Trophoblast cell (in vitro differentiated cells and primary cell): ENCODE measurements at regions not wholly inside any gene's neighbourhood (a gene's known extent, or its start where the extent isn't known, plus 50 kb on each side); places are given as distances from the start of the nearest gene placed in this dataset.

Experiments used
- DNase-seq, 2 donors: peaks; one replicate each; pipeline ENCODE4 v3.0.0-alpha.2; 2016
- H2AFZ ChIP-seq: 2 replicates; pipeline ENCODE4 v1.6.1; 2013; ENCODE audit warnings: low read length, moderate library complexity, mild to moderate bottlenecking; ENCODE audit not compliant: insufficient read depth, poor library complexity
- H2AK5ac ChIP-seq: 2 replicates; pipeline ENCODE4 v1.6.1; 2013; ENCODE audit warnings: mild to moderate bottlenecking, low read length
- H2BK120ac ChIP-seq: 2 replicates; pipeline ENCODE4 v1.6.1; 2013; ENCODE audit warnings: low read length, mild to moderate bottlenecking, moderate library complexity; ENCODE audit not compliant: insufficient read depth, poor library complexity
- H2BK12ac ChIP-seq: 2 replicates; pipeline ENCODE4 v1.6.1; 2013; ENCODE audit warnings: mild to moderate bottlenecking, low read length, moderate library complexity
- H2BK5ac ChIP-seq: 2 replicates; pipeline ENCODE4 v1.6.1; 2013; ENCODE audit warnings: low read length, low read depth, moderate library complexity, mild to moderate bottlenecking; ENCODE audit not compliant: poor library complexity
- H3K14ac ChIP-seq: 2 replicates; pipeline ENCODE4 v1.6.1; 2013; ENCODE audit warnings: mild to moderate bottlenecking, low read length
- H3K18ac ChIP-seq: 2 replicates; pipeline ENCODE4 v1.6.1; 2013; ENCODE audit warnings: mild to moderate bottlenecking, low read length
- H3K23ac ChIP-seq: 2 replicates; pipeline ENCODE4 v1.6.1; 2013; ENCODE audit warnings: low read length
- H3K27ac ChIP-seq: 2 replicates; pipeline ENCODE4 v1.5.1; 2013; ENCODE audit warnings: low read depth, mild to moderate bottlenecking, inconsistent platforms, low read length, moderate library complexity
- H3K27me3 ChIP-seq: 2 replicates; pipeline ENCODE4 v1.6.1; 2013; ENCODE audit warnings: inconsistent platforms, mild to moderate bottlenecking, low read length, moderate library complexity; ENCODE audit not compliant: insufficient read depth
- H3K36me3 ChIP-seq, 2 experiments: 1 replicate in 1 of 2; 2 replicates in 1 of 2; pipeline ENCODE4 v1.6.1; 2013; ENCODE audit warnings: low read length in 2 of 2, mild to moderate bottlenecking in 2 of 2, moderate library complexity in 1 of 2; ENCODE audit not compliant: insufficient read depth in 2 of 2, control insufficient read depth in 1 of 2
- H3K4ac ChIP-seq: 2 replicates; pipeline ENCODE4 v1.6.1; 2013; ENCODE audit warnings: low read depth, mild to moderate bottlenecking, low read length, moderate library complexity
- H3K4me1 ChIP-seq, 2 experiments: 1 replicate in 1 of 2; 2 replicates in 1 of 2; pipeline ENCODE4 v1.6.1; 2013; ENCODE audit warnings: low read length in 2 of 2, mild to moderate bottlenecking in 2 of 2, moderate library complexity in 1 of 2; ENCODE audit not compliant: insufficient read depth in 2 of 2, control insufficient read depth in 1 of 2
- H3K4me2 ChIP-seq: 2 replicates; pipeline ENCODE4 v1.6.1; 2013; ENCODE audit warnings: inconsistent platforms, mild to moderate bottlenecking, low read length, moderate library complexity
- H3K4me3 ChIP-seq: 2 replicates; pipeline ENCODE4 v1.5.1; 2013; ENCODE audit warnings: mild to moderate bottlenecking, low read depth, low read length, inconsistent platforms
- H3K79me1 ChIP-seq: one replicate; pipeline ENCODE4 v1.6.1; 2013; ENCODE audit warnings: low read length
- H3K79me2 ChIP-seq: 2 replicates; pipeline ENCODE4 v1.6.1; 2013; ENCODE audit warnings: low read length, mild to moderate bottlenecking; ENCODE audit not compliant: control insufficient read depth, insufficient read depth, poor library complexity
- H3K9ac ChIP-seq: 2 replicates; pipeline ENCODE4 v1.6.1; 2013; ENCODE audit warnings: mild to moderate bottlenecking, low read length
- H3K9me3 ChIP-seq: 2 replicates; pipeline ENCODE4 v1.6.1; 2013; ENCODE audit warnings: low read depth, mild to moderate bottlenecking, control low read depth, inconsistent platforms, low read length; ENCODE audit not compliant: insufficient read depth
- H4K12ac ChIP-seq: 2 replicates; pipeline ENCODE4 v1.6.1; 2013; ENCODE audit warnings: low read depth, mild to moderate bottlenecking, low read length, moderate library complexity
- H4K8ac ChIP-seq: 2 replicates; pipeline ENCODE4 v1.6.1; 2013; ENCODE audit warnings: low read depth, mild to moderate bottlenecking, low read length, moderate library complexity
- H4K91ac ChIP-seq: one replicate; pipeline ENCODE4 v1.6.1; 2013; ENCODE audit warnings: low read depth, mild to moderate bottlenecking, low read length, moderate library complexity
- WGBS: extraction: QIAGEN DNeasy Blood & Tissue Kit; methylation state at CpG from one replicate; pipeline ENCODE4 v1.1.7; 2013; ENCODE audit warnings: missing lambda C conversion rate; ENCODE audit not compliant: insufficient read length, insufficient coverage; ENCODE audit errors: extremely low coverage; 5-methylcytosine and 5-hydroxymethylcytosine counted together

DNA sequence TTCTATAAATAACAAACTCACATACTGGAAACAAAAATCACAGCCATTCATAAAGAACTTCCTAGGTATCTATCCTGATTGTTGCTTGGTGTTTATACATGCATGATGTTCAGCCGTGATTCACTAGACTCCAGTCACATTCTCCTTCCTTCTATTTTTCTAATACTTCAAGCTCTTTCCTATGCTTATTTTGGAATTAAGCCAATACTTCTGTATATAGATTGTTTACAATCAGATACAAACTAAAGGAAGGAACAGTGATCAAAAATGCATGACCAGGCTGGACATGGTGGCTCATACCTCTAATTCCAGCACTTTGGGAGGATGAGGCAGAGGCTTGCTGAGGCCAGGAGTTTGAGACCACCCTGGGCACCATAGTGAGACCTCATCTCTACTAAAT, 377.5 kb upstream of the IRAK1BP1 start:
- no peak overlapping the region for H4K12ac ChIP-seq
- H3K36me3 ChIP-seq, result no peaks in the 10 kb centered on the region
- H4K8ac ChIP-seq, result no peak overlapping the region
- H3K9ac ChIP-seq, result no peak overlapping the region
- no peak overlapping the region for H3K27ac ChIP-seq
- no peak overlapping the region for H3K18ac ChIP-seq
- no CpG with 5 or more reads among the region's 1 CpG for WGBS
- no peaks in the 10 kb centered on the region for H3K79me1 ChIP-seq
- no peak overlapping the region for H2BK120ac ChIP-seq
- no peak overlapping the region for H2AFZ ChIP-seq
- no peak overlapping the region for H3K14ac ChIP-seq
- H3K4me2 ChIP-seq, result no peak overlapping the region
- no peak overlapping the region for H3K4ac ChIP-seq
- H3K23ac ChIP-seq, result no peak overlapping the region
- H2BK5ac ChIP-seq, result no peak overlapping the region
- H3K9me3 ChIP-seq, result no peaks in the 10 kb centered on the region
- H3K79me2 ChIP-seq, result no peaks in the 10 kb centered on the region
- H3K4me1 ChIP-seq, result no peaks in the 10 kb centered on the region
- no peak overlapping the region for H2BK12ac ChIP-seq
- DNase-seq, result no peak
- H3K4me3 ChIP-seq, result no peak overlapping the region
- no peaks in the 10 kb centered on the region for H3K27me3 ChIP-seq
- no peak overlapping the region for H2AK5ac ChIP-seq
- no peak overlapping the region for H4K91ac ChIP-seq

DNA sequence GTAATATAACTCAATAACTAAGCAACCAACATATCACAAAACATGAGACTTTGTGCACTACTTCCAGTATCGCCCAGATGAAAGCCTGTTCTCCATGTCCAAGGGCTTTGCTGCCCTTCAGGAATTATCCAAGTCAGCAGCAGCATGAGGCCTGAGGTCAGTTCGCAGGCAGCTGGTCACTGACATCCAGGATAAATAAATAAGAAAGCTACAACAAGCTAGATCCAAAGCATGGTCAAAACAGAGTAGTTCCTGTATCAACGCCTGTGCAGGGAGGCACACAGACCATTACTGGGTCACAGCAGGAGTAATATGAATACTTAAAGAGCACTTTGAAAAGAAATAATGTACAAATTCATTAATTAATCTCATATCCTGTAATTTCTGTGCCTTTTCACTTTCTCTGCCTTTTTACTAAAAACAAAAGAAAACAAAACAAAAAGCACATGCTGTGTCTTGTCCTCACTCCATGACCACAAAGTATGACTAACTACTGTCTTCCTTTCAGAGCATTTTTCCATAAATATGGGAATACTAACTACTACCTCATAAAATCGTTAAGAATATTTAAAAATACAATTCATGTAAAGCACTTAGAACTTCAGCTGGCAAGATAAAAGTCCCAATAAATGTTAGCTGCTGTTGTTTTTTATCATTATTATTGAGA, 374.9 kb upstream of the IRAK1BP1 start:
- Histone ChIP-seq H4K91ac (no peak overlapping the region), H3K27ac (no peak overlapping the region), H3K4me1 (no peaks in the 10 kb centered on the region), H3K4ac (no peak overlapping the region), H3K4me3 (no peak overlapping the region), H3K23ac (no peak overlapping the region), H2BK5ac (no peak overlapping the region), H3K79me2 (no peaks in the 10 kb centered on the region), H2AK5ac (no peak overlapping the region), H3K4me2 (no peak overlapping the region), H3K36me3 (no peaks in the 10 kb centered on the region), H3K9ac (no peak overlapping the region), H4K8ac (no peak overlapping the region), H3K14ac (no peak overlapping the region), H4K12ac (no peak overlapping the region), H3K27me3 (no peaks in the 10 kb centered on the region), H3K79me1 (no peaks in the 10 kb centered on the region), H3K18ac (no peak overlapping the region), H2BK12ac (no peak overlapping the region), H2AFZ (no peak overlapping the region), H3K9me3 (no peaks in the 10 kb centered on the region), H2BK120ac (no peak overlapping the region)
- WGBS, result no CpG with 5 or more reads among the region's 4 CpGs
- no peak for DNase-seq

DNA sequence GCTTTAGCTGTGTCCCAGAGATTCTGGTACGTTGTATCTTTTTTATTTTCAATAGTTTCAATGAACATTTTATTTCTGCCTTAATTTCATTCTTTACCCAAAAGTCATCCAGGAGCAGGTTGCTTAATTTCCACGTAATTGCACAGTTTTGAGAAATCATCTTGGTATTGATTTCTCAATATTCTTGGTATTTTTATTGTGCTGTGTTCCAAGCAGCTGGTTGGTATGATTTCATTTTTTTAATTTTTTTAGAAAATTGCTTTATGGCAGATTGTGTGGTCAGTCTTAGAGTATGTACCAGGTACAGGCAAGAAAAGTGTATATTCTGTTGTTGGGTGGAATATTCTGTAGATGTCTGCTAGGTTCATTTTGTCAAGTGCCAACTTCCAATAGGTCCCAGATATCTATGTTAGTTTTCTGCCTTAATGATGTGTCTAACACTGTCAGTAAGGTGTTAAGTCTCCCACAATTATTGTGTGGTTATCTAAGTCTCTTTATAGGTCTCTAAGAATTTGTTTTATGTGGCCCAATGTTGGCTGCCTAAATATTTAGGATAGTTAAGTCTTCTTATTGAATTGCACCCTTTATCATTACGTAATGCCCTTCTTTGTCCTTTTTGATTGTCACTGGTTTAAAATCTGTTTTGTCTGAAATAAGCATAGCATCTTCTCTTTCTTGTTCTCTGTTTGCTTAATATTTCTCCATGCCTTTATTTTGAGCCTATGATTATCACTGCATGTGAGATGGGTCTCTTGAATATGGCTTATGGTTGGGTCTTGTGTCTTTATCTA, 366.9 kb upstream of the IRAK1BP1 start:
- Histone ChIP-seq H3K4me3 (no peak overlapping the region), H3K14ac (no peak overlapping the region), H3K4me1 (no peaks in the 10 kb centered on the region), H4K12ac (no peak overlapping the region), H2BK5ac (no peak overlapping the region), H3K9ac (no peak overlapping the region), H3K79me1 (no peaks in the 10 kb centered on the region), H3K36me3 (no peaks in the 10 kb centered on the region), H3K18ac (no peak overlapping the region), H2AK5ac (no peak overlapping the region), H3K4me2 (no peak overlapping the region), H3K27me3 (no peaks in the 10 kb centered on the region), H3K79me2 (no peaks in the 10 kb centered on the region), H2BK12ac (no peak overlapping the region), H3K4ac (no peak overlapping the region), H2AFZ (no peak overlapping the region), H2BK120ac (no peak overlapping the region), H4K8ac (no peak overlapping the region), H3K23ac (no peak overlapping the region), H3K27ac (no peak overlapping the region), H3K9me3 (peaks cover 3% of the 10 kb centered on the region), H4K91ac (no peak overlapping the region)
- WGBS, result no CpG with 5 or more reads among the region's 3 CpGs
- no peak for DNase-seq

DNA sequence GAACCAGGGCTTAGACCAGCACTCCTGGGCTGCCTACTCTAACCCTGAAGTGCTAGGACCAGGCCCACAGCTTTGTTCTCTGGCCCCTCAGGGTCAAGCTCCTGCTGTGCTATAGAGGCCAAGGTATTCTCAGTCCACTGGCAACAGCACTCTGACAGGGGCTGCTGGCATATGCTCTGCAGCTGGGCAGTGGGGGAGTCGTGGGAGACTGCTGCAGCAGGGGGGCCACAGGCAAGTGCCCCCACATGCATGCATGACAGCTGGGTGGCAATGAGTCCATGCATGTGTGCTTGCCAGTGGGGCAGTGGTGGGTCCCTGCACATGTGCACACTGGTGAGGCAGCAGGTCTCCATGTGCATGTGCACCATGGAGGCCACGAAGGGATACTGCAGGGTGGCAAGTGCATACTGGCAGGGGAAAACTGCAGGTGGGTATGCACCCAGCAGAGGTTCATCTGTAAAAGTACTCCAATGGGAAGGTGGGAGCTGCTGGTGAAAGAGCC, 364.9 kb upstream of the IRAK1BP1 start:
- no peak overlapping the region for H4K12ac ChIP-seq
- H3K14ac ChIP-seq, result no peak overlapping the region
- H3K27me3 ChIP-seq, result no peaks in the 10 kb centered on the region
- no peak overlapping the region for H3K9ac ChIP-seq
- H2BK120ac ChIP-seq, result no peak overlapping the region
- H3K36me3 ChIP-seq, result no peaks in the 10 kb centered on the region
- peak overlapping the region; percentile 7 for H3K23ac ChIP-seq
- no peak overlapping the region for H3K4me2 ChIP-seq
- DNase-seq, result no peak
- no peaks in the 10 kb centered on the region for H3K79me1 ChIP-seq
- H3K9me3 ChIP-seq, result peaks cover 5% of the 10 kb centered on the region
- peak overlapping the region; percentile 49 for H3K4me3 ChIP-seq
- no peak overlapping the region for H2AK5ac ChIP-seq
- no peak overlapping the region for H2BK5ac ChIP-seq
- H2AFZ ChIP-seq, result no peak overlapping the region
- no peaks in the 10 kb centered on the region for H3K79me2 ChIP-seq
- H4K8ac ChIP-seq, result no peak overlapping the region
- no peak overlapping the region for H3K4ac ChIP-seq
- no peak overlapping the region for H2BK12ac ChIP-seq
- H4K91ac ChIP-seq, result no peak overlapping the region
- no peaks in the 10 kb centered on the region for H3K4me1 ChIP-seq
- WGBS, result no CpG with 5 or more reads among the region's 2 CpGs
- H3K18ac ChIP-seq, result no peak overlapping the region
- H3K27ac ChIP-seq, result no peak overlapping the region
